SK-N-SH (cell line): ENCODE measurements at regions not wholly inside any gene's neighbourhood (a gene's known extent, or its start where the extent isn't known, plus 50 kb on each side); places are given as distances from the start of the nearest gene placed in this dataset.
A peak's percentile ranks its signal among the peaks of the same experiment; 100 is the strongest.

Experiments used
- CTCF ChIA-PET: fragments of 300-600, 350-600 bp; formaldehyde crosslinking; extraction: SDS; loops from one replicate; lab custom pipeline; 2021; lab: Yijun Ruan, JAX
- POLR2A ChIA-PET: fragments of 350-600 bp; sonication (Branson Sonifier 250); formaldehyde crosslinking; extraction: SDS; loops from one replicate; lab custom pipeline; 2020; ENCODE audit warnings: antibody characterized with exemption, inconsistent platforms; lab: Yijun Ruan, JAX
- DNase-seq: peaks from one replicate; pipeline ENCODE4 v3.0.0; 2012
- H2AFZ ChIP-seq: fragments of 200-600 bp; sonication (generic); 2 replicates; pipeline ENCODE4 v1.8.1; 2016; ENCODE audit warnings: antibody characterized with exemption, mild to moderate bottlenecking, low read depth
- H3F3A ChIP-seq: fragments of 200-600 bp; sonication (generic); replicated peaks from 2 replicates; pipeline ENCODE3; 2016; ENCODE audit warnings: antibody characterized with exemption, mild to moderate bottlenecking; ENCODE audit not compliant: insufficient read depth
- H3K27ac ChIP-seq, 2 experiments: fragments of 200-500 bp in 1 of 2; fragments of 200-600 bp in 1 of 2; sonication (Bioruptor generic) in 1 of 2; sonication (generic), shearing (Covaris generic) in 1 of 2; 2 replicates each; pipeline versions ENCODE4 v1.5.1 to v1.6.1; 2014 to 2016; ENCODE audit warnings: low read depth in 2 of 2, inconsistent platforms in 1 of 2, low read length in 1 of 2, mild to moderate bottlenecking in 1 of 2, mixed read lengths in 1 of 2
- H3K27me3 ChIP-seq: fragments of 200-600 bp; sonication (generic), shearing (Covaris generic); 2 replicates; pipeline ENCODE4 v1.6.1; 2016; ENCODE audit warnings: mixed run types; ENCODE audit not compliant: insufficient read depth
- H3K36me3 ChIP-seq, 2 experiments: fragments of 200-500 bp in 1 of 2; fragments of 200-600 bp in 1 of 2; sonication (Bioruptor generic) in 1 of 2; sonication (generic) in 1 of 2; replicated peaks in 1 of 2; 2 replicates each; pipeline versions ENCODE3 to v1.5.1; 2014 to 2016; ENCODE audit warnings: low read length in 1 of 2, mild to moderate bottlenecking in 1 of 2; ENCODE audit not compliant: insufficient read depth in 2 of 2, control insufficient read depth in 1 of 2
- H3K4me1 ChIP-seq, 2 experiments: fragments of 200-500 bp in 1 of 2; fragments of 200-600 bp in 1 of 2; sonication (Bioruptor generic) in 1 of 2; sonication (generic), shearing (Covaris generic) in 1 of 2; 2 replicates each; pipeline versions ENCODE4 v1.5.1 to v1.6.1; 2014 to 2016; ENCODE audit warnings: low read depth in 1 of 2, low read length in 1 of 2, mixed run types in 1 of 2; ENCODE audit not compliant: insufficient read depth in 2 of 2, control insufficient read depth in 1 of 2
- H3K4me2 ChIP-seq: fragments of 200-600 bp; sonication (generic), shearing (Covaris generic); 2 replicates; pipeline ENCODE4 v1.6.1; 2017; ENCODE audit warnings: mixed run types
- H3K4me3 ChIP-seq, 2 experiments: fragments of 200-500 bp in 1 of 2; fragments of 200-600 bp in 1 of 2; sonication (Bioruptor generic) in 1 of 2; sonication (generic), shearing (Covaris generic) in 1 of 2; 2 replicates each; pipeline versions ENCODE4 v1.5.1 to v1.8.1; 2014 to 2016; ENCODE audit warnings: low read depth in 2 of 2, inconsistent platforms in 1 of 2, low read length in 1 of 2, mild to moderate bottlenecking in 1 of 2, mixed read lengths in 1 of 2, moderate library complexity in 1 of 2
- H3K79me2 ChIP-seq: fragments of 200-600 bp; sonication (generic); 2 replicates; pipeline ENCODE4 v1.8.1; 2017; ENCODE audit warnings: mild to moderate bottlenecking; ENCODE audit not compliant: insufficient read depth
- H3K9ac ChIP-seq: fragments of 200-600 bp; sonication (generic); 2 replicates; pipeline ENCODE4 v1.6.1; 2017; ENCODE audit warnings: mixed run types
- H3K9me2 ChIP-seq: fragments of 200-600 bp; sonication (generic); 2 replicates; pipeline ENCODE4 v1.6.1; 2017; ENCODE audit warnings: mixed run types
- H3K9me3 ChIP-seq: fragments of 200-600 bp; sonication (generic); 2 replicates; pipeline ENCODE4 v1.6.1; 2017; ENCODE audit warnings: mixed run types, mild to moderate bottlenecking, moderate library complexity
- H4K20me1 ChIP-seq: fragments of 200-600 bp; sonication (generic); 2 replicates; pipeline ENCODE4 v1.6.1; 2017; ENCODE audit warnings: mild to moderate bottlenecking, mixed run types; ENCODE audit not compliant: insufficient read depth
- CTCF ChIP-seq: fragments of 200-600 bp; sonication (generic); IDR thresholded peaks from 2 replicates; pipeline ENCODE4 v1.6.1; 2017; ENCODE audit warnings: antibody characterized with exemption, mild to moderate bottlenecking, moderate library complexity
- ELF1 ChIP-seq: IDR thresholded peaks from 2 replicates; pipeline ENCODE4 v1.4.0; 2012
- EZH2phosphoT487 ChIP-seq: fragments of 200-600 bp; sonication (generic); IDR thresholded peaks from 2 replicates; pipeline ENCODE4 v1.6.1; 2017; ENCODE audit warnings: low read depth, mixed run types, mild to moderate bottlenecking, antibody characterized with exemption, moderate library complexity, borderline replicate concordance
- FOSL2 ChIP-seq: IDR thresholded peaks from 2 replicates; pipeline ENCODE4 v1.4.0; 2012; ENCODE audit warnings: low read depth, mild to moderate bottlenecking, moderate library complexity, borderline replicate concordance
- FOXM1 ChIP-seq: IDR thresholded peaks from 2 replicates; pipeline ENCODE4 v1.4.0; 2012; ENCODE audit warnings: low read depth, mild to moderate bottlenecking
- GATA2 ChIP-seq: sonication (generic); formaldehyde crosslinking; IDR thresholded peaks from 2 replicates; pipeline ENCODE4 v1.5.0; 2020; ENCODE audit warnings: mild to moderate bottlenecking, missing genetic modification reagents
- IRF3 ChIP-seq: fragments of 150-350 bp; IDR thresholded peaks from 2 replicates; pipeline ENCODE4 v1.6.1; 2016; ENCODE audit warnings: mild to moderate bottlenecking, low read depth, low read length
- JUND ChIP-seq: IDR thresholded peaks from 2 replicates; pipeline ENCODE4 v1.4.0; 2012
- NRF1 ChIP-seq: IDR thresholded peaks from 2 replicates; pipeline ENCODE4 v1.6.1; 2012; ENCODE audit warnings: low read depth, mild to moderate bottlenecking, low read length
- PBX3 ChIP-seq: IDR thresholded peaks from 2 replicates; pipeline ENCODE4; 2012
- POLR2AphosphoS5 ChIP-seq: IDR thresholded peaks from 2 replicates; pipeline ENCODE4 v1.6.1; 2012; ENCODE audit warnings: low read depth, low read length
- RAD21 ChIP-seq: IDR thresholded peaks from 2 replicates; pipeline ENCODE4 v1.6.1; 2012; ENCODE audit warnings: mild to moderate bottlenecking, low read length
- RXRA ChIP-seq: IDR thresholded peaks from 2 replicates; pipeline ENCODE4 v1.4.0; 2012; ENCODE audit warnings: low read depth, mild to moderate bottlenecking, borderline replicate concordance
- SIN3A ChIP-seq: IDR thresholded peaks from 2 replicates; pipeline ENCODE4 v1.6.1; 2012; ENCODE audit warnings: low read depth, mild to moderate bottlenecking, low read length, moderate library complexity, borderline replicate concordance
- SMC3 ChIP-seq: IDR thresholded peaks from 2 replicates; pipeline ENCODE4 v1.6.1; 2012; ENCODE audit warnings: low read depth, low read length, improper control_type of control experiment
- TCF12 ChIP-seq: IDR thresholded peaks from 2 replicates; pipeline ENCODE4 v1.4.0; 2012
- YY1 ChIP-seq: IDR thresholded peaks from 2 replicates; pipeline ENCODE4 v1.4.0; 2012; ENCODE audit warnings: low read depth, mild to moderate bottlenecking
- WGBS: methylation state at CpG from one replicate; pipeline ENCODE4 v1.1.6; 2017; ENCODE audit warnings: low lambda C conversion rate; 5-methylcytosine and 5-hydroxymethylcytosine counted together
- TF ChIP-seq, protein P1 (sequence below): IDR thresholded peaks from 2 replicates; pipeline ENCODE4 v1.4.0; 2012; ENCODE audit warnings: low read depth
- TF ChIP-seq, protein P2 (sequence below): fragments of 150-350 bp; IDR thresholded peaks from 2 replicates; pipeline ENCODE4 v1.6.1; 2017; ENCODE audit warnings: antibody characterized with exemption, low read length, low read depth, borderline replicate concordance

DNA sequence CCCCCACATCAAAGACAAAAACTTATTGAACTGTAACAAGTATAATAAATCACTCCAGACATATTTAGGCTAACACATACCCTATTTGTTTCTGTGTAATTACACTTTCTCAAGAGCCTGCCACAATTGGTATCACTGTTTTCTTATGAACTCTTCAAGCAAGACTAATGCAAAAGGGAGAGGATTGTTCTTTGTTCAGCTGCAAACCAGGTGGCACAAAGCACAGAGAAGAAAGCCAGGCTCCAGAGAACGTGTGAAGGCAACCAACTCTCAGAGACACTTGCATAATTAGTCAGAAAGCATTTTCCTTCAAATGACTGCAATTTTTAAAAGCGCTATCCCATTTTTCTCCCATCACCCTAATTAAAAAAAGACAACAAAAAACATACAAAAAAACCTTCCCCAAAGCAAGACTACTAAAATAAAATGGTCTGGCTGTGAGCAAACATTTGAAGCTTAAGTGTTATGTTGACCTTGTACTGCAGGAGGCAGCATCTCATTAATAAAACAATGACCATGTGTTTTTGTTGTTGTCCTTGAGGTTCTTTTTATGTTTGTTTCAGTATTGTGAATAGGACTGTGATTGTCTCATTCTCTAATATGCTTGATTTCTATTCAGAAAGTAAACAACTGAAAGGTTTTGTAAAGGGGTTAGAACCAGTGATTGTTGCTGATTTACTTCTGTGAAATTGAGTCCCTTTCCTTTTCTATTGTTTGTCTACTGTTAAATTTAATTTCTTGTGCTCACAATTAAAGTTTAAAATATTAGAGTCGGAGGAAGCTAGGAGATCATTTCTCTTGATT lies 452.7 kb upstream of the PDE3A start (continued):
- TF ChIP-seq RAD21 (peak; percentile 92), EZH2phosphoT487 (no peak), RXRA (no peak)
- TF ChIP-seq, all 33 proteins: peak for 5

DNA sequence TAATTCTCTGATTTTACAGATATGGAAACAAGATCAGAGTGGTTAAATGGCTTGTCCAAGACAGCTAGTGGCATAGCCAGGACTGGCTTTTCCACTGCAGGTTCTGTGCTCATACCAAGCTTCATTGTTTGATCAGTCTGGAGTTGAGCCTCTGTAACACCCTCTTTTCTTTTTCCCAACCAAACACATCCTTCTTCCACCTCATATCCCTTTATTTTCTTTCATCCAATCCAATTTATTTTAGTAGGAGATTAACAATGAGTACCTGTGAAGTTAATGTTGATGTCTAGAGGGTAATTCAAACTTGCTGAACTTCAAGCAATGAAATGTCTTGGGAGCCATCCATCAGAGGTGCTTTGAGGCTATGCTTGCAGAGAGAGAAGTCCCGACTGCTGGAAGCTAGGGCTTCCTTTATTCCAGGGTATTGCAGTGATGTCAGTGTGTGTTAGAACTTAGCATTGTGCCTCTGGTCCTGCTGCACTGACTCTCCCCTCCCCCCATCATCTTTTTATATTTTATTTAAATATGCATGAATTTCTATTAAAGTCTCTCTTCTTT lies 452.1 kb upstream of the PDE3A start:
- POLR2A ChIA-PET = interaction anchor here (1.8 kb wide), 1 partner anchor 452 kb away, joined by 5 read pairs; the partner anchor contains the start of gene PDE3A
- H3K79me2 ChIP-seq = no peaks in the 10 kb centered on the region
- no peaks in the 10 kb centered on the region for H3K27me3 ChIP-seq
- H3K9me3 ChIP-seq = no peaks in the 10 kb centered on the region
- no peak overlapping the region for H3K4me3 ChIP-seq
- no peak overlapping the region for H3K4me2 ChIP-seq
- H3K9me2 ChIP-seq = no peaks in the 10 kb centered on the region
- H3K9ac ChIP-seq = no peak overlapping the region
- TF ChIP-seq, protein P1, sequence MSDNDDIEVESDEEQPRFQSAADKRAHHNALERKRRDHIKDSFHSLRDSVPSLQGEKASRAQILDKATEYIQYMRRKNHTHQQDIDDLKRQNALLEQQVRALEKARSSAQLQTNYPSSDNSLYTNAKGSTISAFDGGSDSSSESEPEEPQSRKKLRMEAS = no peak
- TF ChIP-seq FOXM1 (no peak), IRF3 (no peak), RXRA (no peak), TCF12 (no peak)
- CTCF ChIA-PET = interaction anchor here (0.5 to 2.7 kb wide), 39 partner anchors 11 to 1384 kb away, joined by 3 to 21 read pairs (median 4); no protein-coding TSS in a partner anchor
- H2AFZ ChIP-seq = no peak overlapping the region
- peak overlapping the region in 1 of 2 experiments; percentile 69; a peak in 2 of 4 replicates for H3K27ac ChIP-seq
- H3F3A ChIP-seq = peaks cover 5% of the 10 kb centered on the region
- WGBS = 53% methylated on average over 1 of the region's 1 CpG
- no peaks in the 10 kb centered on the region for H3K36me3 ChIP-seq
- no peaks in the 10 kb centered on the region for H4K20me1 ChIP-seq
- H3K4me1 ChIP-seq = peaks cover 0 to 10% of the 10 kb centered on the region in 2 experiments; a peak in 2 of 4 replicates
- no peak for DNase-seq

- WGBS = 89% methylated on average over 3 of the region's 3 CpGs
- Histone ChIP-seq H3K9ac (no peak overlapping the region), H3K4me2 (no peak overlapping the region), H3K36me3 (no peaks in the 10 kb centered on the region), H3K4me1 (peaks cover 0 to 7% of the 10 kb centered on the region in 2 experiments; a peak in 2 of 4 replicates), H3K9me3 (no peaks in the 10 kb centered on the region), H3F3A (no peaks in the 10 kb centered on the region), H4K20me1 (no peaks in the 10 kb centered on the region), H3K27ac (no peak overlapping the region), H3K79me2 (no peaks in the 10 kb centered on the region), H3K27me3 (no peaks in the 10 kb centered on the region), H2AFZ (no peak overlapping the region), H3K4me3 (no peak overlapping the region), H3K9me2 (no peaks in the 10 kb centered on the region)
- ChIA-PET POLR2A (no interaction called here), CTCF (interaction anchor here (0.5 to 2.7 kb wide), 12 partner anchors 22 to 1383 kb away, joined by 3 to 21 read pairs (median 4); no protein-coding TSS in a partner anchor)
- DNase-seq = no peak
- TF ChIP-seq NRF1 = no peak
- TF ChIP-seq YY1 = no peak
- no peak for TF ChIP-seq POLR2AphosphoS5
- TF ChIP-seq SIN3A = no peak
- TF ChIP-seq JUND = no peak
- TF ChIP-seq TCF12 = no peak
- TF ChIP-seq CTCF = no peak
- no peak for TF ChIP-seq SMC3
- TF ChIP-seq GATA2 (CRISPR knock-in tag) = no peak
- no peak for TF ChIP-seq PBX3
- TF ChIP-seq, protein P1 = no peak
- no peak for TF ChIP-seq FOXM1
- TF ChIP-seq ELF1 = no peak
- TF ChIP-seq, protein P2, sequence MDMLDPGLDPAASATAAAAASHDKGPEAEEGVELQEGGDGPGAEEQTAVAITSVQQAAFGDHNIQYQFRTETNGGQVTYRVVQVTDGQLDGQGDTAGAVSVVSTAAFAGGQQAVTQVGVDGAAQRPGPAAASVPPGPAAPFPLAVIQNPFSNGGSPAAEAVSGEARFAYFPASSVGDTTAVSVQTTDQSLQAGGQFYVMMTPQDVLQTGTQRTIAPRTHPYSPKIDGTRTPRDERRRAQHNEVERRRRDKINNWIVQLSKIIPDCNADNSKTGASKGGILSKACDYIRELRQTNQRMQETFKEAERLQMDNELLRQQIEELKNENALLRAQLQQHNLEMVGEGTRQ = no peak
- TF ChIP-seq FOSL2 = no peak
Measured at GRCh38 chr12:19916974-19917373, 451.4 kb upstream of the PDE3A start.
